COLO829 (cell line): ENCODE measurements at regions not wholly inside any gene's neighbourhood (a gene's known extent, or its start where the extent isn't known, plus 50 kb on each side); places are given as distances from the start of the nearest gene placed in this dataset.

Experiments used
- DNase-seq: peaks from one replicate; pipeline ENCODE4 v3.0.0; 2012; ENCODE audit warnings: low spot score

- DNase-seq, result no peak
These were observed 243.7 kb downstream of the SLC16A7 start for GRCh38 chr12:59839514-59839913.

- DNase-seq, result no peak
These were observed 247.5 kb downstream of the SLC16A7 start for GRCh38 chr12:59843260-59843843.

- no peak for DNase-seq
These were observed 248.9 kb downstream of the SLC16A7 start for GRCh38 chr12:59844750-59845149.

GRCh38 chr12:59845293-59845692 lies 249.5 kb downstream of the SLC16A7 start:
- DNase-seq, result no peak

- DNase-seq, result no peak
These were observed 251.3 kb downstream of the SLC16A7 start for GRCh38 chr12:59847127-59847526.

GRCh38 chr12:59850268-59850667 lies 254.4 kb downstream of the SLC16A7 start:
- no peak for DNase-seq

- DNase-seq, result no peak
These were observed 262.8 kb downstream of the SLC16A7 start for GRCh38 chr12:59858508-59859170.

- DNase-seq, result no peak
These were observed 263.3 kb downstream of the SLC16A7 start for GRCh38 chr12:59859171-59859510.

- DNase-seq, result no peak
These were observed 265.8 kb downstream of the SLC16A7 start for GRCh38 chr12:59861635-59862034.

GRCh38 chr12:59867055-59867454 lies 271.2 kb downstream of the SLC16A7 start:
- no peak for DNase-seq

GRCh38 chr12:59867689-59868088 lies 271.9 kb downstream of the SLC16A7 start:
- no peak for DNase-seq

GRCh38 chr12:59871779-59872178 lies 275.9 kb downstream of the SLC16A7 start:
- DNase-seq, result no peak

GRCh38 chr12:59873136-59873535 lies 277.3 kb downstream of the SLC16A7 start:
- DNase-seq, result no peak

- DNase-seq, result no peak
These were observed 279.0 kb downstream of the SLC16A7 start for GRCh38 chr12:59874781-59875180.

- no peak for DNase-seq
These were observed 290.4 kb downstream of the SLC16A7 start for GRCh38 chr12:59886131-59886733.

GRCh38 chr12:59887178-59887577 lies 291.3 kb downstream of the SLC16A7 start:
- no peak for DNase-seq

- no peak for DNase-seq
These were observed 295.2 kb downstream of the SLC16A7 start for GRCh38 chr12:59890896-59891579.

GRCh38 chr12:59895166-59895775 lies 299.4 kb downstream of the SLC16A7 start:
- no peak for DNase-seq

GRCh38 chr12:59904874-59905521 lies 309.2 kb downstream of the SLC16A7 start:
- no peak for DNase-seq

- no peak for DNase-seq
These were observed 315.7 kb downstream of the SLC16A7 start for GRCh38 chr12:59911516-59911915.

GRCh38 chr12:59916988-59917387 lies 321.2 kb downstream of the SLC16A7 start:
- no peak for DNase-seq

GRCh38 chr12:59927032-59927431 lies 331.2 kb downstream of the SLC16A7 start:
- DNase-seq, result no peak
